ENCODE measurements at regions not wholly inside any gene's neighbourhood (a gene's known extent, or its start where the extent isn't known, plus 50 kb on each side); places are given as distances from the start of the nearest gene placed in this dataset.
"Not testable (repeated sequence)": the region's sequence is repeated elsewhere in the genome, so short reads cannot be mapped to it uniquely, and the experiment has no call there.

DNA sequence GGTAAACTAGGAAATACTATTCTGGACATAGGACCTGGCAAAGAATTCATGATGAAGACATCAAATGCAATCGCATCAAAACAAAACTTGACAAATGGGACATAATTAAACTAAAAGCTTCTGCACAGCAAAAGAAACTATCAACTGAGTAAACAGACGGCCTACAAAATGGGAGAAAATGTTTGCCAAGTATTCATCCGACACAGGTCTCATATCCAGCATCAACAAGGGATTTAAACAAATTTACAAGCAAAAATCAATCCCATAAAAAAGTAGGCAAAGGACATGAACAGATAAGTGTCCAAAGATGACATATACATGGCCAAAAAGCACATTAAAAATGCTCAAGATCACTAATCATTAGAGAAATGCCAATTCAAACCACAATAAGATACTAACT is 1088.9 kb downstream of the NAALADL2 start:
- no peak for DNase-seq (ENCODE audit: low spot score)

DNA sequence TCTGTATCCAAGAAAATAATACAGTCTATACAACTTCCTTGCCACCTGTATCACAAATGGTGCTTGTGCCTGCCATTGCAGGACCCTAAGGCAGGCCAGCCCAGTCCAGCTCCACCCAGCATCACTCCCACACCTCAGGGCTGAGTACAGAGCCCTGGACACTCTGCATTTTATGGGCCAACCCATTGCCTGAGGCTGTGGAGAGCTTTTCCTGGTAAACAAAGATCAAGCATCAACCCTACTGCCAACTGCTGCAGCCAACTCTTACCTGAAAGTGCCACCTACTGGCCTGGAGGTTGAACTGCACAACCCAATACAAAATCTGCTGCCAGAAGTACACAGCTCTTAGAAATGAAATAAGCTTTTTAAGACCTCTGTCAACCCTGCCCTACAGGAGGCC is 1082.2 kb downstream of the NAALADL2 start:
- DNase-seq (ENCODE audit: low spot score), result no peak

DNA sequence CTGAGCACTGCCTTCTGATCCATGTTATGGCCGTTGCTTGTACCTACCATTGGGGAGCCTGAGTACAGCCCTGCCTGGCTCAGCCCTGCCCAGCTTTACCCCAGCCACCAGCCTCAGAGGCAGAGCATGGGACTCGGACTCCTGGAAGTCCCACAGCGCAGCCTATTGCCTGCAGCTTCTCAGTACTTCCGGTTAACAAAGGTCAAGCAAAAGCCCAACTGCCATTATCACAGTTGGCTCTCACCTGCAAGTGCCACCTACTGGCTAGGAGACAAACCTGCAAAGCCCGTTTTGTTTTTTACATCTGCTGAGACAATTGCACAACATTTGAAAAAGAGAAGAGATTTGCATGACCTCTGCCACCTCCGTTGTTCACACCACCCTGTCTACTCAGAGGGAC is 1081.7 kb downstream of the NAALADL2 start:
- no peak for DNase-seq (ENCODE audit: low spot score)

DNA sequence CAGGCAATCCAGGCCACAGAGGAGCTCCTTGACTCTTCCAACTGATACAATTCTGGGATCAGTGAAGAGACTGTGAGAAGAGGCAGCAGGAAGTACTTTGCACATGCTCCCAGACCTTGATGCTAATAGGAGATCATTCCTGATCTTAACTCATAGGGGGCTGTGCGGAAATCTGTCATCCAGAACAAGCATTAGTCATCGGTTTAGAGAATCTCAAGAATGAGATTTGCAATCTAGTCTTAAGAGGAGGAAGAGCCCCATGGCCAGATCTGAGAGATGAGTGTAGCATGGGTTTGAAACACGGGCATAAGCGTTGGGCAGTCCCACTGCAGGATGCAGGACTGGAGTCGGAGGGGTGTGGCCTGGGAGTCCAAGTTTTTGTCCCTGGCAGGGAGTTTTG is 1081.1 kb downstream of the NAALADL2 start:
- no peak for DNase-seq (ENCODE audit: low spot score)

GRCh38 chr3:175937367-175937766 is 1078.2 kb downstream of the NAALADL2 start:
- DNase-seq (ENCODE audit: low spot score), result not testable (repeated sequence)

- no peak for DNase-seq (ENCODE audit: low spot score)
Measured at GRCh38 chr3:175932586-175932985, 1073.5 kb downstream of the NAALADL2 start.

DNA sequence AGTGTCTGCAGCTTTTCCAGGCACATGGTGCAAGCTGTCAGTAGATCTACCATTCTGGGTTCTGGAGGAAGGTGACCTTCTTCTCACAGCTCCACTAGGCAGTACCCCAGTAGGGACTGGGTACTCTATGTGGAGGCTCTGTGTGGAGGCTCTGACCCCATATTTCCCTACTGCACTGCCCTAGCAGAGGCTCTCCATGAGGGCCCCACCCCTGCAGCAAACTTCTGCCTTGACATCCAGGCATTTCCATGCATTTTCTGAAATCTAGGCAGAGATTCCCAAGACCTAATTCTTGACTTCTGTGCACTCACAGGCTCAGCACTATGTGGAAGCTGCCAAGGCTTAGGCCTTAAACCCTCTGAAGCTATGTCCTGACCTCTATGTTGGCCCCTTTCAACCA is 1060.0 kb downstream of the NAALADL2 start:
- DNase-seq (ENCODE audit: low spot score), result no peak

GRCh38 chr3:175916191-175916934 is 1057.2 kb downstream of the NAALADL2 start:
- no peak for DNase-seq (ENCODE audit: low spot score)

- no peak for DNase-seq (ENCODE audit: low spot score)
Measured at GRCh38 chr3:175914785-175915184, 1055.7 kb downstream of the NAALADL2 start.

- no peak for DNase-seq (ENCODE audit: low spot score)
Measured at GRCh38 chr3:175913286-175913685, 1054.2 kb downstream of the NAALADL2 start.

DNA sequence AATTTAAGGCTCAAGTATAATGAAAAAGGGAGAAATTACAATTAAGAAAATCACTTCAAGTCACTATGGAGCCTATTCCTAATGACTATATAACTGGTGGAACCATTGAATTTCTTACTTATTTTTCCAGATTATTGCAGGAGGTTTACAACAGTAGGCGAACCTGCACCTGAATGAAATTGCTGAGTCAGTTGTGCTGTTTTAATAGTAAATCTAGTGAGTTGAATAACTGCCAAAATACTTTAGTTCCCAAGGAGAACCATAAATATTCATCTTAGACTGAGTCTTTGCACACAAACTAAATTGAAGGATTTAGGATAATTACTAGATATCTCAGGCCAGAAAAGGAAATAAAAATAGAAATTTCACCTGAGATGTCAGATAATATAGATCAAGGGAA is 1052.8 kb downstream of the NAALADL2 start:
- no peak for DNase-seq (ENCODE audit: low spot score)

- DNase-seq (ENCODE audit: low spot score), result no peak
Measured at GRCh38 chr3:175902226-175902625, 1043.1 kb downstream of the NAALADL2 start.

GRCh38 chr3:175898194-175898593 is 1039.1 kb downstream of the NAALADL2 start:
- DNase-seq (ENCODE audit: low spot score), result no peak

- DNase-seq (ENCODE audit: low spot score), result no peak
Measured at GRCh38 chr3:175896655-175897054, 1037.5 kb downstream of the NAALADL2 start.

- DNase-seq (ENCODE audit: low spot score), result no peak
Measured at GRCh38 chr3:175895731-175896130, 1036.6 kb downstream of the NAALADL2 start.

GRCh38 chr3:175893566-175893965 is 1034.4 kb downstream of the NAALADL2 start:
- no peak for DNase-seq (ENCODE audit: low spot score)

GRCh38 chr3:175890066-175890465 is 1030.9 kb downstream of the NAALADL2 start:
- no peak for DNase-seq (ENCODE audit: low spot score)

DNA sequence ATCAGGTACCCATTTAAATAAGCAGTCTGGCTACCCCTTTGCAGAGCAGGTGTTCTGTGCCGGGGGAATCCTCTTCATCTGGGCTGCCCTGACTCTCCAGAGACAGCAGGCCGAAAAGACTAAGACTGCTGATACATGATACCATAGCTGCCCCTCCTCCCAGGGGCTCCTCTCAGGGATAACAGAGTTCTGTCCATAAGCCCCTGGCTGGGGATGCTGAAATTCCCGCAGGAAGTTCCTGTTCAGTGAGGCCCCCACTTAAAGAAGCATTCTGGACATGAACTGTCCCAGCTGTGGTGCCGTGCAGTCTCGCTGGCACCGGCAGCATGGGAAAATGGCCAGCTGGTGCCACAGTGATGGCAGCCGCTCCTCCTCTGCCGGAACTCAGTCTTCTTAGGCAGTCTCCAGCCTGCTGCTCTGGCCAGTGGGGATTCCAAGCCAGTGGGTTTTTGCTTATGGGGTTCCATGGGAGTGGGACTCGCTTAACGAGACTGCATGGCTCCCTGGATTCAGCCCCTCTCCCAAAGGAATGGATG is 1026.2 kb downstream of the NAALADL2 start:
- DNase-seq (ENCODE audit: low spot score), result no peak

DNA sequence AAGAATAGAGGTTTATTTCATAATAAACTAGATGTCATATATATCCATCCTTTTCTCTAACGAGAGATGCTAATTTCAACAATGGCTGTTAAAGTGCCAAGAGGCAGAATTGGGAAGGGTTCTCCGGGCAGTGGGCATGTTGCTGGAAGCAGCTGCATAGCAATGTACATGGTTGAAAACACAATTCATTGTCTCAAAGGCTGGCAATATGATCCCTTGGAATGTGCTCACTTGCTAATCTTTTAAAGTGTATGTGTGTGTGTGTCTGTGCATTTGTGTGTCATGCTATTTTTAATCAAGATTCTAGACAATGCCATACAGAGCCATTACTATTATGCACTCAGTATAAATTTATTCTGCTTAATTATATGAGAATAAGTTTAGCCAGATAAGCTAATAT is 1020.3 kb downstream of the NAALADL2 start:
- no peak for DNase-seq (ENCODE audit: low spot score)

DNA sequence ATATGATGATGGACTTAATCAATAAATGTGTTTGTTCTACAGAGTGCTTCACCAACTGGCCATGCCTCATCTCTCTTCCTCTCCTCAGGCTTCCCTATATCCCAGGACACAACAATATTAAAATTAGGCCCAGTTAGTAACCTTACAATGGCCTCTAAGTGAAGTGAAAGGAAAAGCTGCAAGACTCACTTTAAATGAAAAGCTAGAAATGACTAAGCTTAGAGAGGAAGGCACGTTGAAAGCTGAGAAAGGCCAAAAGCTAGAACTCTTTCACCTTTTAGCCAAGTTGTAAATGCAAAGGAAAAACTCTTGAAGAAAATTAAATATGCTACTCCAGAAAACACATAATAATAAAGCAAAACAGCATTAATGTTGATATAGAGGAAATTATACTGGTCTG is 1010.3 kb downstream of the NAALADL2 start:
- no peak for DNase-seq (ENCODE audit: low spot score)

DNA sequence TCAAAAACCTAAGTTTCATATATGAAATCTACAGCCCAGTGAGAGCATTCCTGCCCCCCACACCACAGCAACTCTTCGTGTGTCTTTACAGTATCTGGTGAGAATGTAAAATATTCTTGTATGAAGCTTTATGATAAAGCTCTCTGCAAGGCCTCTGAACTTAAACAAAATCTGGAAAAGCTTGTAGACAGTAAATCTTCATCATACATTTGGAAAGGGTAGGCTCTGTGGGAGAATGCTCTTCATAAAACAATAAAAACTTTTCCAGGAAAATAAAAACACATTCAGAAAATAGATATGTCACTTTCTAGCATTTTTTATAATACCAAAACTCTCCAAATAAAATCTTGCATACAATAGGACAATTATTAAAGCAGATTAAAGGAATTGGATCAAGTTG is 1009.5 kb downstream of the NAALADL2 start:
- DNase-seq (ENCODE audit: low spot score), result no peak

- DNase-seq (ENCODE audit: low spot score), result peak; percentile 21
Measured at GRCh38 chr3:175865724-175866123, 1006.6 kb downstream of the NAALADL2 start.

DNA sequence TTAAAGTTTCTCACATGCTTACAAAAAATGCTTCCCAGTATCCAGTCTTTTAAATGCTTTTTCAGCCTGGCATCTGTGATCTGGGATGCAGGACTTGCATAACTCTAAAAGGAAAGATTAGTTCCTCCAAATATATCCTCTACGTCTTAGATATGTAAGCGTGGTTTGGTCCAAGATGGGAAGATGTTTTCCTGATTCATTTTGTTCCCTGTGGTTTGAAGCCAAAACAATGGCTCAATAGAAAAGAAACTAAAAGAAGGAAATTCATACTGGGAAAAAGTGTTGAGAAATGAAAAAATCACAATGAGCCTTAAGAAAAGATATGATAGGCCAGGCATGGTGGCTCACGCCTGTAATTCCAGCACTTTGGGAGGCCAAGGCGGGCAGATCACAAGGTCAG is 1002.8 kb downstream of the NAALADL2 start:
- peak; percentile 34 for DNase-seq (ENCODE audit: low spot score)

Measured in COLO829 (cell line).